ENCODE measurements at regions not wholly inside any gene's neighbourhood (a gene's known extent, or its start where the extent isn't known, plus 50 kb on each side); places are given as distances from the start of the nearest gene placed in this dataset.

- TF ChIP-seq CTCF (IDR thresholded peaks at IDR 0.05): no peak
- TF ChIP-seq EP300 (IDR thresholded peaks at IDR 0.05): no peak
- TF ChIP-seq POLR2A (IDR thresholded peaks at IDR 0.05): no peak
Measured at GRCh38 chr9:135246248-135247205, 159.1 kb downstream of the OLFM1 start.
